ENCODE measurements at regions not wholly inside any gene's neighbourhood (a gene's known extent, or its start where the extent isn't known, plus 50 kb on each side); places are given as distances from the start of the nearest gene placed in this dataset.
A peak's percentile ranks its signal among the peaks of the same experiment; 100 is the strongest.

DNA sequence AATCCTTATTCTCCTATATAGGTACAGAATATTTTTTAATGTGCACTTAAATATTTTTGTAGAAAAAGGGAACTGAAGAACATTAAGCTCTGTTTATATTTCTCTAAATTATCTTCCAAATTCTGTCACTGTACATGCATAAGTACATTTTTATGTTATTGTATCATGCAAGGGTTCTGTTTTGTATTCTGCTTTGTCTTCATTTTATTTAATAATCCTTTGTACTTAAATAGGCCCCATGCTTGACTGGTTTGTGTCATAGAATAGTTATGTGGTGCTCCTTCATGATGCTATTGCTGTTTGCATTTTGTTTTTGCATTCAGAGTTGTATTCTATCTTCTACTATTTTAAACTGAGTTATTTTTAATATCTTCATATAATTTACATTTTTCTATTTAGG, 111.9 kb upstream of the EDNRA start:
- Histone ChIP-seq H3K27ac (no peak overlapping the region), H3K27me3 (no peaks in the 10 kb centered on the region), H3K36me3 (no peaks in the 10 kb centered on the region), H3K9me3 (peaks cover 0 to 17% (median 0%) of the 10 kb centered on the region in 12 donors), H3K4me1 (no peaks in the 10 kb centered on the region), H3K4me3 (no peak overlapping the region)
- no peak for TF ChIP-seq POLR2A (IDR thresholded peaks at IDR 0.05)
- TF ChIP-seq, protein P1, sequence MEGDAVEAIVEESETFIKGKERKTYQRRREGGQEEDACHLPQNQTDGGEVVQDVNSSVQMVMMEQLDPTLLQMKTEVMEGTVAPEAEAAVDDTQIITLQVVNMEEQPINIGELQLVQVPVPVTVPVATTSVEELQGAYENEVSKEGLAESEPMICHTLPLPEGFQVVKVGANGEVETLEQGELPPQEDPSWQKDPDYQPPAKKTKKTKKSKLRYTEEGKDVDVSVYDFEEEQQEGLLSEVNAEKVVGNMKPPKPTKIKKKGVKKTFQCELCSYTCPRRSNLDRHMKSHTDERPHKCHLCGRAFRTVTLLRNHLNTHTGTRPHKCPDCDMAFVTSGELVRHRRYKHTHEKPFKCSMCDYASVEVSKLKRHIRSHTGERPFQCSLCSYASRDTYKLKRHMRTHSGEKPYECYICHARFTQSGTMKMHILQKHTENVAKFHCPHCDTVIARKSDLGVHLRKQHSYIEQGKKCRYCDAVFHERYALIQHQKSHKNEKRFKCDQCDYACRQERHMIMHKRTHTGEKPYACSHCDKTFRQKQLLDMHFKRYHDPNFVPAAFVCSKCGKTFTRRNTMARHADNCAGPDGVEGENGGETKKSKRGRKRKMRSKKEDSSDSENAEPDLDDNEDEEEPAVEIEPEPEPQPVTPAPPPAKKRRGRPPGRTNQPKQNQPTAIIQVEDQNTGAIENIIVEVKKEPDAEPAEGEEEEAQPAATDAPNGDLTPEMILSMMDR (IDR thresholded peaks at IDR 0.05): no peak
- DNase-seq (no peak), ATAC-seq (no peak)
- intact Hi-C loops (cut with DNase I): no loop called here

- ATAC-seq (no peak), DNase-seq (peak in 1 of 5 donors; percentile 40)
- H3K4me3 ChIP-seq: no peak overlapping the region
- H3K27me3 ChIP-seq: no peaks in the 10 kb centered on the region
- WGBS, 4 donors: 58 to 81% (median 71%) methylated on average over 2 of the region's 2 CpGs
- TF ChIP-seq, protein P1 (IDR thresholded peaks at IDR 0.05): no peak
- TF ChIP-seq POLR2A (IDR thresholded peaks at IDR 0.05): no peak
- no peak overlapping the region for H3K27ac ChIP-seq
- no peaks in the 10 kb centered on the region for H3K36me3 ChIP-seq
- intact Hi-C loops (cut with DNase I): no loop called here
- H3K4me1 ChIP-seq: no peaks in the 10 kb centered on the region
- peaks cover 0 to 19% (median 0%) of the 10 kb centered on the region in 12 donors for H3K9me3 ChIP-seq
Measured at GRCh38 chr4:147370473-147370872, 110.4 kb upstream of the EDNRA start.

DNA sequence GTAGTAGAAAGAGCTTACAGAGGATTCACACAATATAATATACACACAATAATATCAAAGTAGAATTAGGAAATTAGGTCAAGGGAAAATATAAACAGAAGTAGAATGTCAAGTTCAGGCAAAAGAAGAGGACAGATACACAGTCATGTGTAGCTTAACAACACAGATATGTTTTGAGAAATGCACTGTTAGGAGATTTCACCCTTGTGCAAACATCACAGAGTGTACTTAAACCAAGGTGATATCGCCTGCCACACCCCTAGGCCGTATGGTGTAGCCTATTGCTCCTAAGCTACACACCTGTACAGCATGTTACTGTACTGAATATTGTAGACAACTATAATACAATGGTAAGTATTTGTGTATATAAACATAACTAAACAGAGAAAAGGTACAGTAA, 110.0 kb upstream of the EDNRA start:
- no peaks in the 10 kb centered on the region for H3K36me3 ChIP-seq
- no peak overlapping the region for H3K4me3 ChIP-seq
- no peaks in the 10 kb centered on the region for H3K27me3 ChIP-seq
- no peak for DNase-seq
- no peak for ATAC-seq
- H3K9me3 ChIP-seq: peaks cover 0 to 19% (median 0%) of the 10 kb centered on the region in 12 donors
- no peaks in the 10 kb centered on the region for H3K4me1 ChIP-seq
- no peak overlapping the region for H3K27ac ChIP-seq
- intact Hi-C loops (cut with DNase I): no loop called here
- TF ChIP-seq, protein P1 (IDR thresholded peaks at IDR 0.05): no peak
- no peak for TF ChIP-seq POLR2A (IDR thresholded peaks at IDR 0.05)
- 83 to 90% (median 88%) methylated on average over 2 of the region's 2 CpGs for WGBS, 4 donors

GRCh38 chr4:147371661-147372060, 109.2 kb upstream of the EDNRA start:
- no peaks in the 10 kb centered on the region for H3K36me3 ChIP-seq
- TF ChIP-seq, protein P1 (IDR thresholded peaks at IDR 0.05): no peak
- no peak for TF ChIP-seq POLR2A (IDR thresholded peaks at IDR 0.05)
- intact Hi-C loops (cut with DNase I): no loop called here
- DNase-seq (no peak), ATAC-seq (no peak)
- peaks cover 0 to 19% (median 0%) of the 10 kb centered on the region in 12 donors for H3K9me3 ChIP-seq
- no peaks in the 10 kb centered on the region for H3K27me3 ChIP-seq
- H3K27ac ChIP-seq: no peak overlapping the region
- H3K4me3 ChIP-seq: no peak overlapping the region
- H3K4me1 ChIP-seq: no peaks in the 10 kb centered on the region
